HG03159 (cell line): ENCODE measurements at regions not wholly inside any gene's neighbourhood (a gene's known extent, or its start where the extent isn't known, plus 50 kb on each side); places are given as distances from the start of the nearest gene placed in this dataset.
"Not testable (repeated sequence)": the region's sequence is repeated elsewhere in the genome, so short reads cannot be mapped to it uniquely, and the experiment has no call there.

Source experiments
- ATAC-seq: cut with Tn5 transposase; IDR thresholded peaks from one replicate; pipeline ENCODE4 v1.9.1; 2021; ENCODE audit warnings: mild to moderate bottlenecking, moderate library complexity; ENCODE audit not compliant: unreplicated experiment

DNA sequence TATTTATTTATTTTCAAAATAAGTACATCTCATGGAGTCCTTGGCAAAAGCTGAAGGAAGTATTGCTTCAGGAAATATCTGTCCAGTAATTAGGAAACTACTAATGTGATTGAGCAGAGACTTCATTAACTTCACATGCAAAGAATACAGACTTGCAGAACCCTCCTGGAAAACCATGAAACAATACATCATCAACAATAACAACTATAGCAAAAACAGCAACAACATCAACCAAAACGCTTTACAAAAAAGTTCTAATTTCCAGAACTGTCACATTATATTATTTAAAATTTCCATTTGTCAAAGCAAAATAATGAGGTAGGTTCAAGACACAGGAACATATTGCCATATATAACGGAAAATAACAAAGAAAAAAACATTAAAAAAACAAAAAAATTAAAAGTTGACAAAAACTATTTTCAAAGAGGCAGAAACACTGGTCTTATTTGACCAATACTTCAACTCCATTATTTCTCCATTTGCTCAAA, 79.8 kb upstream of the TOP3B start:
- no peak for ATAC-seq

DNA sequence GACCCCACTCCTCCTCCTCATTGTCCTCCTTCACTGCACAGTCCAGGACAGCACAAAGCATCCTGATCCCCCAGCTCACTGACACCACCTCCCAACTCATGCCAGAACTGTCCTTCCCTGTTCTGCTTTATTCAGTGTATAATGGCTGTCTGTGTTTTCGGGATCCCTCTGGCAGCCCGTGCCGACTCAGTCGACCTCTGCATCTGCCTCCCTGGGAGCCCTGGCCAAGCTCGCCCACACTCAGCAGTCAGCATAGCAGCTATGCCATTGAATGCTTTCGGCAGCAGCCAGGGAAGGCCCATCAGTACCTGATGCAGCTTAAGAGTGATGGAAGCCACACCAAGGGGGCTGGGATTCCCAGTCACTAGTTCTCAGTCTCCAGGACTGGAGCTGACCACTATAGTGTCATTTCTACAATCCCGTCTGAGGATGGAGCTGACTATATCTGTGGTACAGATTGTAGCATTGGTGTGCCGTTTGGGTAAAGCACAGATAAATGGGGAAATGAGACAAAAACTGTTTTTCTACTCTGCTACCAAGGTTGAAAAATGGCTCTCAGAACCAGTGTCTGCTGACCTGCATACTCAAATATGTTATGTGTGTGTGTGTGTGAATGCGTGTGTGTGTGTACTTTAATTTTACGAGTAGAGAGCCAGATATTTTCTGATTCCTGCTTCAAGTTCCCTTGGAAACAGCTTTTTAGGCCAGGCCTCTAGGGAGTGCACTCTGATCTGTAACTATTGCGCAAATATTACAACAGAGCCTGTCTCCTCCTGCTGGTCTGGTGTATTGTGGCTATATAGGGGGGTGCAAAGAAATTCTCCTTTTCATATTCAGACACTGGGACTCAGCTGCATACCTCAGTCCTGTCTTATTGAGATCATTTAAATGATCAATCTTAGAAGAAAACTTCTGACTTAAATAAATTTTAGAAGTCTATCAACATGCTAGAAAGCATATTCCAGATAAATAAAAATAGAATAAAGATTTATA, 78.8 kb upstream of the TOP3B start:
- no peak for ATAC-seq

DNA sequence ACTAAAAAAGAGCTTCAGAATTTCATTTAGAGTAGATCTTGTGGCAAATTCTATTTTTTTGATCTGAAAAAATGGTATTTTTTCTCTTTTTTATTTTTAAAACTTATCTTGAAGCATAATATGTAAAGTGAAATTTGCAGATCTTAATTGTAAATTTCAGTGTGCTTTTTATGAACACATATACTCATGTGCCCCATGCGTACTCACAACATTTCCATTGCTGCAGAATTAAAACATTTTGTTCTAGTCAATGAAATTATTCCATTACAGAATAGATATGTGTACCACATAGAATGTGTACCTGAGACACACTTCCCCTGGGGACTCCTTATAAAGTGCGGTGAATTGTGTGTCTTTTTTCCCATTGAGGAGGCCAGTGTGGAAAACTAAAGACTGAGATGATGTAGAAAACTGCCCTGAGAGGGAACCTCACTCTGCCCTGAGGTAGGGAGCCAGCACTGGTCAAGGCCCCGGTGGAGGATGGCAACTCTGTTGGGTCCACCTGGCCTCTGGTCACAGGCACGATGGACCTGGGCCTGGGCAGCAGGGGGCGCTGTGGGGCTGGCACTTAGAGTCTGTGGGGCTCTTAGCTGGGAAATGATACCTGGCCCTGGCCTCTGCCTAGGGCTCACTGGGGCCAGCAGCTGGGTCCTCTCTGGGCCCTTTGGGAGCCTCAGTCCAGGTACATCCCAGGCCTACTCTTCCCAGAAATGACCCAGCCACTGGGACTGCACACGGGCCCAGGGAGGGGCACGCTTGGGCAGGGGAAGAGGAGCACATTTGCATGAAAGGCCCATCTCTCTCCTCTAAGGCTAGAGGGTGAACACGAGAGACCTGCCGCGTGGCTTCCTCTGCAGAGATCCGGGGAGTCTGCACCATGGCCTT, 77.9 kb upstream of the TOP3B start:
- ATAC-seq, result no peak

DNA sequence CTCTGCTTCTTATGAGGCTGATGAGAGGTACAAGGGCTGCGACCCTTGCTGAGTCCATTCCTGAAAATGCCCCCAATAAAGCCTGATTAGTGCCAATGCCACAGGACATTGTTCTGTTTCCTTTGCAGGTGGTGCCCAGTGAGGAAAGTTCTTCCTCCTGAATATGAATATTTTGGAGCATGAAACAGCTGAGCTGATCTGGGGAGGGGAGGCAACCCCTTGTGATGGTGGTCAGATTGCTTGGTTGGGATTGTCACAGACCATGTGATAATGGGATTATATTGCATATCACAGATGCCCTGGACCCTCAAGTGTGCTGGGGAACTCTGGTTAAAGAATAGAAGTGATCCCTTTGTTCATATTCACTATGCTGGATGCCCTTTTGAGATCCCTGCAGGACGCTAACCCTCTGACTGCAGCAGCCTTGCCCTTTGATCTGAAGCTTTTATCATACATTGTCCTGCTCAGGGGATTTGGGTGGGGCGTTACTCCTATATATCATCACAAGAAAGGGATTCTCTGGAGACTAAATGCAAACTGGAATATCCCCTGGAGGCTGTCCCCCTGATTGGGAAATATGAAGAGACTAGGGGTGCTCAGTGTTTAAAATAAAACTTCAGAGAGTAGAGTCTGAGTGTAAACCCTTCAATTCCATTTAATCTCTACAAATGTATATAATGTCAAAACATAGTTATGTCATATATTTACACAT, 76.9 kb upstream of the TOP3B start:
- no peak for ATAC-seq

DNA sequence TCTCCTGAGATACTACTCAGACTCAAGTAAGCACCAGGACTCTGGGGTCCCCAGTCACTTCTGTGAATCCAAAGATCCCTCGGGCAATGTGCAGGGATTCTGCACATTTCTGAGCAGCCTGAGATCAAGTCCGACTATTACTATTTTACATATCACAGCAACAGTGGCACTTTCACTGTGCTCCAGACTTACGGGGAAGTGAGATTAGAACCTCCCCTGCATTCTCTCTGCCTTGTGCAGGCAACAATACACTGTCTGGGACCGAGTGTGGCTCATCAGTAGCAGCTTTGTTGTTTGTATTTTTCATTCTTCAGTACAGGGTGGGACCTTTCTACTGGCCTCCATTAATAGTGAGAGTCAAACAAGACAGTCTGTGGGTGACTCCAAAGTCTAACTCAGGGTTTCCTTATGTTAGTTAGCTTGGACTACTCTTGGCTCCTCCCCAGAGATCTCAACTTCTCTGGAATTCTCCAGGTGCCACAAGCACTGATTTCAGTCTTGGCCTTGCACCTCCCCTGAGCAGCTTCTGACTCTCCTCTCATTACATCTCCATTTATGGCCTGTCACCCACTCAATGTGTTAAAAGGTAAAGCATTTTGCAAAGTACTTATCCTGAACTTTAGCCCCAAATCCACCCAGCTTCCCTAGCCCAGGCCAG, 76.2 kb upstream of the TOP3B start:
- ATAC-seq, result no peak

DNA sequence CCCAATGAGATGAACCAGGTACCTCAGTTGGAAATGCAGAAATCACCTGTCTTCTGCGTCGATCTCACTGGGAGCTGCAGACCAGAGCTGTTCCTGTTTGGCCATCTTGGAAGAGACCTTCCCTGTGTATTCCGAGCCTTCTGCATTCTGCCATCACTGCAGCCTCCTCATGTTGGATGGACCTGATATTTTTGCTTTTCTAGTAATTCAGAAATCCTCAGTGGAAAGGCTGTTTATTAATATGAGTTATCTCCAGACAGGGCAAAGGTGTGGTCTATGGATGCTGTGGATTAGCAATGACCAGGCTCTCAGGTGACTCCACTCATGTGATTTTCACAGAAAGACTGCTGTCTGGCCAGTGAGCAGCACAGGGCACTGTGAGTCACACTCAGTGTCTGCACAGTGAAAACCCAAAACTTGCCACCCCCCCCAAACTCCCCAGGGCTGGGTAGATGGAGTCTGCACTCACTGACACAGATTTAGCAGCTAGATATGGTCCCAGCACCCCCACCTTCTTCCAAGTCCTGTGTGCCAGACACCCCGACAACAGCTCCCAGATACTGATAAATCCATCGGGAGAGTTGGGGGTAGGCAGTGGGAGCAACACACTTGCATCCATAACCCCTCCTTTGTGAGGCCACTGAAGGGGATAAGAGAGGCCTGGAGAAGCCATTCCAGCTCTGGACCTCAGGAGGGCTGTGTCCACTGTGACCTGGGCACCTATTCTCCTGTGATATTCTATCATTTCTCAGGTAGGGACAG, 75.2 kb upstream of the TOP3B start:
- ATAC-seq, result no peak

DNA sequence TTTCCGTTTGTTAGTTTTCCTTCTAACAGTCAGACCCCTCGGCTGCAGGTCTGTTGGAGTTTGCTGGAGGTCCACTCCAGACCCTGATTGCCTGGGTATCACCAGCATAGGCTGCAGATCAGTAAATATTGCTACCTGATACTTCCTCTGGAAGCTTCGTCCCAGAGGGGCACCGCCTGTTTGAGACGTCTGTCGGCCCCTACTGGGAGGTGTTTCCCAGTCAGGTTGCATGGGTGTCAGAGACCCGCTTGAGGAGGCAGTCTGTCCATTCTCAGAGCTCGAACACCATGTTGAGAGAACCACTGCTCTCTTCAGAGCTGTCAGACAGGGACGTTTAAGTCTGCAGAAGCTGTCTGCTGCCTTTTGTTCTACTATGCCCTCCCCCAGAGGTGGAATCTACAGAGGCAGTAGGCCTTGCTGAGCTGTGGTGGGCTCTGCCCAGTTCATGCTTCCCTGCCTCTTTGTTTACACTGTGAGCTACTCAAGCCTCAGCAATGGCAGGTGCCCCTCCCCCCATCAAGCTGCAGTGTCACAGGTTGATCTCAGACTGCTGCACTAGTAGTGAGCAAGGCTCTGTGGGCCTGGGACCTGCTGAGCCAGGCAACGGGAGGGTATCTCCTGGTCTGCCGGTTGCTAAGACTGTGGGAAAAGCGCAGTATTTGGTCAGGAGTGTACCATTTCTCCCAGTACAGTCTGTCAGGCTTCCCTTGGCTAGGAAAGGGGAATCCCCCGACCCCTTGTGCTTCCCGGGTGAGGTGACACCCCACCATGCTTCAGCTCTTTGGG, 74.4 kb upstream of the TOP3B start:
- not testable (repeated sequence) for ATAC-seq

DNA sequence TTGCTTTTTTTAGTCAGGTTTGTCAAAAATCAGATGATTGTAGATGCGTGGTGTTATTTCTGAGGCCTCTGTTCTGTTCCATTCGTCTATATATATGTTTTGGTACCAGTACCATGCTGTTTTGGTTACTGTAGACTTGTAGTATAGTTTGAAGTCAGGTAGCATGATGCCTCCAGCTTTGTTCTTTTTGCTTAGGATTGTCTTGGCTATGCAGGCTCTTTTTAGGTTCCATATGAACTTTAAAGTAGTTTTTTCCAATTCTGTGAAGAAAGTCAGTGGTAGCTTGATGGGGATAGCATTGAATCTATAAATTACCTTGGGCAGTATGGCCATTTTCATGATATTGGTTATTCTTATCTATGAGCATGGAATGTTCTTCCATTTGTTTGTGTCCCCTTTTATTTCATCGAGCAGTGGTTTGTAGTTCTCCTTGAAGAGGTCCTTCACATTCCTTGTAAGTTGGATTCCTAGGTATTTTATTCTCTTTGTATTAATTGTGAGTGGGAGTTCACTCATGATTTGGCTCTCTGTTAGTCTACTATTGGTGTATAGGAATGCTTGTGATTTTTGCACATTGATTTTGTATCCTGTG, 70.1 kb upstream of the TOP3B start:
- ATAC-seq, result not testable (repeated sequence)

DNA sequence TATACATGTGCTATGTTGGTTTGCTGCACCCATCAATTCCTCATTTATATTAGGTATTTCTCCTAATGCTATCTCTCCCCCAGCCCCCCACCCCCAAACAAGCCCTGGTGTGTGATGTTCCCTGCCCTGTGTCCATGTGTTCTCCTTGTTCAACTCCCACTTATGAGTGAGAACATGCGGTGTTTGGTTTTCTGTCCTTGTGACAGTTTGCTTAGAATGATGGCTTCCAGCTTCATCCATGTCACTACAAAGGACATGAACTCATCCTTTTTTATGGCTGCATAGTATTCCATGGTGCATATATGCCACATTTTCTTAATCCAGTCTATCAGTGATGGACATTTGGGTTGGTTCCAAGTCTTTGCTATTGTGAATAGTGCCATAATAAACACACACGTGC, 68.4 kb upstream of the TOP3B start:
- not testable (repeated sequence) for ATAC-seq

DNA sequence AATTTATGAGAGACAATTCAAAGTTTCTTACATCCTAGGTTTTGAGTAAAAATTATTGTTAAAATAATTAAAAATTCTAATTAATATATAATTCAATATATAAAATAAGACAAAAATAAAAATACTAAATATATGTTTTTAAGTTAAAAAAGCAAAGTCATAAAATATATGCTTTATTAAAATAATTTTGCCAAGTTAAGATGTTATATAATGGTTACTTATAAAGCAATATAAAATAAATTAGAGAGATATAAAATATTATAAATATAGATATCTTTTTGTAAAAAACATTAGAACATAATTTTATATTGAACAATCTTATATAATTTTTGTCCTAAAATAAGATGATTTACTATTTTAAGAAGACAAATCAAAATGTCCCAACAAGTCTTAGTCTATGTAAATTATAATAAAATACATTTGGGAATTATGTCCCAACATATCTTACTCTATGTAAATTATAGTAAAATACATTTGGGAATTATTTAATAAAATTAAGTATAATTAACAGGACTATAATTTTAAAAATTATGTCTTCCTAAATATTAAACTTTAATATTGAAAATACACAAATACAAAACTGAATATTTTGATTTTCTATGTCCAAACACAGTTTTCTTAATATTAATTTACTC, 67.7 kb upstream of the TOP3B start:
- ATAC-seq, result no peak

DNA sequence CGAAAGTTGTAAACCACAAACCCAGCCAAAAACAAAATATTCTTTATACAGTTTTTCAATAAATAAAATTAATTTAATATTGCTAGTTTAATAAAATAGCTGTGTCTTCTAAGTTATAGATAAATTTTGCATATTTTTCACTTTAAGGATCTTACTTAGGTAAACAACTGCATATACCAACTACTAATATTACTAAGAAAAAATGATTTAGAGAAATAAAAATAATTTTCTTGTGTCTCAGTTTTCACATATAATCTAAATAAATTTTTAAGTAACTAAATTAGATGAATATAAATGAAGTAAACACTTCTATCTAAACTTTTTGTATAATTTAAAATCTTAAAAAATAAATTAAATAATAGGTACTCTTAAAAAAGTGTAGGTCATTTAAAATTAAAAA, 67.1 kb upstream of the TOP3B start:
- no peak for ATAC-seq

DNA sequence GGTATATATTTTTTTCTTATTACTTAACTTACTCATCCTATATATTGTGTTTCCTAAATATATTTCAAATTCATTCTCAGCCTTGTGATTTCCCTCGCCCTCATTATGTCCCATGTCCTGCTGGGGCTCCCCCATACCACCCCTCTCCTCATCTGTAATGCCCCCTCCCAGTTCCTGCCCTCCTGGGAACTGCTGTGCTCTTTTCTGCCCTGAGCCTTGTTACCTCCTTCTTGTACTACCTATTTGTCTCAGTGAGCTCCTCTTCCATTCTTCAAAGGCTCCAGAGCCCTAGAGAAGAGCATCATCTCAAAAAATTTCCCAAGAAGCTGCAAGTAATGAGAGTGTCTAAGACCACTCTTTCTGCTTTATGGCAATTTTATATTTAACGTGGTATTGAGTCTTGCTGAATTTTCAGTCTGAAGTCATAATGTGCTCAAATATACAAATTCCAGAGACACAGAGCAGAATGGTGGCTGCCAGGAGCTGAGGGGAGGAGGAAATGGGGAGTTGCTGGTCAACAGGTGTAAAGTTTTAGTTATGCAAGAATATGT, 66.5 kb upstream of the TOP3B start:
- no peak for ATAC-seq

DNA sequence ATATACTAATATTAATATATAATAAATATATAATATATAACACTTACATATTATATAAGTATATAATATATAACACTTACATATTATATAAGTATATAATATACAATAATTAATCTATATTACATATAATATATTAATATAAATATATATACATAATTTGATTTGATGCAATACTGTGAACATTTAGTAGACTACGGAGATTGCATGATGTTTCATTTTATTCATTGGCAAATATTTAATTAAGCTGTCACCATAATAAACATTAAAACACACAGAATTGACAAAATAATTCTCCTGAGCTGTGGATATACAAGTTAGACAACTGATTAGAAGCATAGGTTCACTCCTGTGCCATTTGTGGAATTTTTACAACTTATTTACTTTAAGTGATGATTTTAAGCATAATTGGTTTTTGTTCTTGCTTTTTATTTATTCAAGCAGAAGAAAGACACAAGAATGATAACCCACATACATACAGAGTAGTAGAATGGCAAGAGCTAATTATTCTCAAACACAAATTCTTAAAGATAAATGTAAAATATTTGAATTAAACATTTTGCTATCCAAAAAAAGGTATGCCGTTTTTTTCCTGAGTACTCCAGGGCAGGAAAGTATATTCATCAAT, 65.8 kb upstream of the TOP3B start:
- no peak for ATAC-seq

DNA sequence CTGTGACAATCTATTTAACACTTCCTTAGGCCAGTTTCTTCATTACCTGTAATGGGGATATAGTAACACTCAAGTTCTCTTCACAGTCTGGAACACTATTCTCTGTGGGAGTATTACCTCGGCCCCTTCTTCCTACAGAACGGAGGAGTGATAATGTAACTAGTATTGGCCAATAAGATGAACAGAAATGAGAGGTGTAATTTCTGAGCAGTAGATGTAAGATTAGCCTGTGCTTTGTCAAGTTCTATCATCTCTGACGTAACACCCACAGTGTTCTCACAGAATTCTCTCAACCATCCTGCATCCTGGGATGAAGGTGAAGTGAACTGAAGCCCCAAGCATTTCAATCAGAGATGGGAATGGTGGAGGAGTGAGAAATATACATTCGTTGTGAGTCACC, 65.2 kb upstream of the TOP3B start:
- ATAC-seq, result no peak

DNA sequence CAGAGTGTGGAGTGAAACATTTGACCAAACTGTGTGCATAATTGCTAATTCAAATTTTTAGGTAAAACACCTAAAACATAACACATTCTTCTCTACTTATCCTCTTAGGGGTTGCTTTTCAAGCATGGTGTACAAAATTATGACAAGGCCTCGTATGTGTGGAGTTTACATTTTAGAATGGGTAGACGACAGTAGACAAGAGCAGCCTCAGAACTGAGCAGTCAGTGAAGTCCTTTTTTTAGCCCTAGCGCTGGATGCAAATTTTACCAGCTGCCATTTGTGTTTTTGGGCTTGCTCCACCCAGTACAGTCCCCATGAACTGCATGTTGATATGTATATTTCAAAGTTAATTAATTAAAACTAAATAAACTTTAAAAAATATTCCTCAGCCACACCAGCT, 64.7 kb upstream of the TOP3B start:
- ATAC-seq, result no peak

DNA sequence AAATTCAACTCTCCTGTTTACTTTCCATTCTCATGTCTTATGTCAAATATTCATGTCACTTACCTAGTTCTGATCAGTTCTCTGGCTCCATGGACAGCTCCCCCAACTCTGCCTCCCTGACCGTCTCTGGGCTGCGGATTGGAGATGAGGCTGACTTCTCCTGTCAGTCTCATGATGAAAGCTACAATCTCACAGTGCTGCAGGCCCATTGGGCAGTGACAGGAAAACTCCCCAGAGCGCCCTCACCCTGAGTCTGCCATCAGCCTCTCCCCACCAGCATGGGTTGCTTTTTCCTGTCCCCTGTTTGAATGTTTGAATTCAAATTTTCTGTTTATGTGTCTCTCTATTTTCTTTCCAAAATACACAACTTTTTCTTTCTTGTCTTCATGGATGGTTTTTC, 63.8 kb upstream of the TOP3B start:
- no peak for ATAC-seq

DNA sequence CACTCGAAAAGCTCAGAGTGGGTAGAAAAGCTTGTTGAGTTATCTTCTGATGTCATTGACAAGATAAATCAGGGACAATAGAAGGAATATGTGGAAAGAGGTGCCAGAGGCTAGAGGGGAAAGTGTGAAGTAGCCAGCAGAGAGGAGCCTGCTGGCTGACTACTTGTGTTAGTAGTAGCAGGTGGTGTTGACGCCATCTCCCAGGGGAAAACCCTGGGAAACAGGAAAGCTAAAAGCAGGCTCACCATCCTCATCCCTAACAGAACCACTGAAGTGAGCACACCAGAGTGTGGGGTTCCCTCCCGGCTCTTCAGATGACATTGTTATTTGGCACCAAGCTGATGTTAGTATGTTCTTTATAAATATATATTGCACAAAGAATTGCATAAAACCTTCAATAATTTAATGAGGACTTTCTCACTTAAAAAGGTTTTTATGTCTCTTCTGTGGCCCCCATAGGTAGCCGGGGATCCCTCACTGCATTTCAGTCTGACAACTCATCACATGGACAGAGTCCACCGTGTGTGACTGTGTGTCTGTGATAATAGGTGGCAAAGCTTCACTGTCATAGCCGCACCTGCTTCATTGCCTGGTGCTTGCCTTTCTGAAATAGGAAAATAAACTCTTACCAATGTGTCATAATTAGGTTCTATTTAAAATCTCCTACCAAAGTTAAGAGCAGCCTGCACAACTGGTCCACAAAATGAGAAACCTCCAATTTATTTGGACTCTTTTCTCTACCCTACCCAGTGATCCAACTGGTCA, 63.2 kb upstream of the TOP3B start:
- ATAC-seq, result no peak
